HG03159 (cell line): ENCODE measurements at regions not wholly inside any gene's neighbourhood (a gene's known extent, or its start where the extent isn't known, plus 50 kb on each side); places are given as distances from the start of the nearest gene placed in this dataset.
"Not testable (repeated sequence)": the region's sequence is repeated elsewhere in the genome, so short reads cannot be mapped to it uniquely, and the experiment has no call there.

ENCODE experiments used
- ATAC-seq: cut with Tn5 transposase; IDR thresholded peaks from one replicate; pipeline ENCODE4 v1.9.1; 2021; ENCODE audit warnings: mild to moderate bottlenecking, moderate library complexity; ENCODE audit not compliant: unreplicated experiment

GRCh38 chr6:140445474-140446004 is 1071.1 kb upstream of the CITED2 start:
- ATAC-seq: no peak

- not testable (repeated sequence) for ATAC-seq
Measured at GRCh38 chr6:140443112-140443511, 1068.7 kb upstream of the CITED2 start.

- ATAC-seq: peak; percentile 48
Measured at GRCh38 chr6:140441256-140441655, 1066.8 kb upstream of the CITED2 start.

GRCh38 chr6:140440223-140440835 is 1065.9 kb upstream of the CITED2 start:
- ATAC-seq: no peak

- no peak for ATAC-seq
Measured at GRCh38 chr6:140438346-140438735, 1063.9 kb upstream of the CITED2 start.

- no peak for ATAC-seq
Measured at GRCh38 chr6:140437619-140438345, 1063.3 kb upstream of the CITED2 start.

- ATAC-seq: no peak
Measured at GRCh38 chr6:140436023-140436811, 1061.8 kb upstream of the CITED2 start.

GRCh38 chr6:140434761-140435160 is 1060.3 kb upstream of the CITED2 start:
- no peak for ATAC-seq

- no peak for ATAC-seq
Measured at GRCh38 chr6:140433072-140433471, 1058.6 kb upstream of the CITED2 start.

- ATAC-seq: no peak
Measured at GRCh38 chr6:140427842-140428241, 1053.4 kb upstream of the CITED2 start.

- no peak for ATAC-seq
Measured at GRCh38 chr6:140414966-140415620, 1040.6 kb upstream of the CITED2 start.

- no peak for ATAC-seq
Measured at GRCh38 chr6:140403020-140403419, 1028.6 kb upstream of the CITED2 start.

- no peak for ATAC-seq
Measured at GRCh38 chr6:140401761-140402160, 1027.3 kb upstream of the CITED2 start.

GRCh38 chr6:140398076-140398475 is 1023.6 kb upstream of the CITED2 start:
- ATAC-seq: no peak

- ATAC-seq: no peak
Measured at GRCh38 chr6:140397106-140397505, 1022.7 kb upstream of the CITED2 start.

- no peak for ATAC-seq
Measured at GRCh38 chr6:140393665-140394540, 1019.5 kb upstream of the CITED2 start.

- ATAC-seq: no peak
Measured at GRCh38 chr6:140388815-140389214, 1014.4 kb upstream of the CITED2 start.

GRCh38 chr6:140388192-140388802 is 1013.8 kb upstream of the CITED2 start:
- no peak for ATAC-seq

GRCh38 chr6:140385679-140386078 is 1011.2 kb upstream of the CITED2 start:
- ATAC-seq: no peak

- no peak for ATAC-seq
Measured at GRCh38 chr6:140382355-140382754, 1007.9 kb upstream of the CITED2 start.
